Osteocyte (in vitro differentiated cells): ENCODE measurements at regions not wholly inside any gene's neighbourhood (a gene's known extent, or its start where the extent isn't known, plus 50 kb on each side); places are given as distances from the start of the nearest gene placed in this dataset.
"Not testable (repeated sequence)": the region's sequence is repeated elsewhere in the genome, so short reads cannot be mapped to it uniquely, and the experiment has no call there.

ENCODE experiments used
- DNase-seq: peaks from one replicate; pipeline ENCODE4 v3.0.0; 2021; ENCODE audit warnings: mixed read lengths; ENCODE audit not compliant: unreplicated experiment; ENCODE audit errors: extremely low spot score
- H3K27ac Mint-ChIP-seq: one replicate; pipeline ENCODE4 v1.8.0; 2021; ENCODE audit warnings: mild to moderate bottlenecking, mixed read lengths; ENCODE audit not compliant: unreplicated experiment
- H3K27me3 Mint-ChIP-seq: one replicate; pipeline ENCODE4 v1.8.0; 2021; ENCODE audit warnings: mixed read lengths; ENCODE audit not compliant: unreplicated experiment
- H3K36me3 Mint-ChIP-seq: one replicate; pipeline ENCODE4 v1.8.0; 2021; ENCODE audit warnings: mixed read lengths; ENCODE audit not compliant: unreplicated experiment
- H3K4me1 Mint-ChIP-seq: one replicate; pipeline ENCODE4 v1.8.0; 2021; ENCODE audit warnings: mixed read lengths; ENCODE audit not compliant: unreplicated experiment
- H3K4me3 Mint-ChIP-seq: one replicate; pipeline ENCODE4 v1.8.0; 2021; ENCODE audit warnings: mild to moderate bottlenecking, moderate library complexity, mixed read lengths; ENCODE audit not compliant: unreplicated experiment
- H3K9me3 Mint-ChIP-seq: one replicate; pipeline ENCODE4 v1.8.0; 2021; ENCODE audit warnings: mixed read lengths; ENCODE audit not compliant: unreplicated experiment
- CTCF ChIP-seq: fragments of 200-600 bp; sonication (generic); IDR thresholded peaks from 2 replicates; pipeline ENCODE4 v1.5.0; 2021; ENCODE audit warnings: antibody characterized with exemption, mild to moderate bottlenecking, moderate library complexity

- TF ChIP-seq CTCF, result no peak
- Mint-ChIP-seq H3K36me3 (no peaks in the 10 kb centered on the region), H3K27me3 (no peaks in the 10 kb centered on the region), H3K9me3 (peaks cover 24% of the 10 kb centered on the region), H3K4me3 (no peak overlapping the region), H3K4me1 (no peaks in the 10 kb centered on the region), H3K27ac (no peak overlapping the region)
- no peak for DNase-seq
Observed at GRCh38 chr22:48065892-48066291, 1303.4 kb downstream of the TBC1D22A start.

GRCh38 chr22:48061726-48062125, 1299.3 kb downstream of the TBC1D22A start:
- H3K27me3 Mint-ChIP-seq, result no peaks in the 10 kb centered on the region

GRCh38 chr22:48060266-48060665, 1297.8 kb downstream of the TBC1D22A start:
- no peak for TF ChIP-seq CTCF
- H3K36me3 Mint-ChIP-seq, result no peaks in the 10 kb centered on the region
- H3K4me3 Mint-ChIP-seq, result no peak overlapping the region
- no peaks in the 10 kb centered on the region for H3K27me3 Mint-ChIP-seq
- DNase-seq, result no peak
- no peaks in the 10 kb centered on the region for H3K4me1 Mint-ChIP-seq
- H3K27ac Mint-ChIP-seq, result no peak overlapping the region
- H3K9me3 Mint-ChIP-seq, result peaks cover 12% of the 10 kb centered on the region

More at GRCh38 chr22:48061726-48062125, 1299.3 kb downstream of the TBC1D22A start:
- Mint-ChIP-seq H3K36me3 (no peaks in the 10 kb centered on the region), H3K9me3 (peaks cover 12% of the 10 kb centered on the region), H3K4me3 (no peak overlapping the region), H3K27ac (no peak overlapping the region), H3K4me1 (no peaks in the 10 kb centered on the region)
- DNase-seq, result no peak
- no peak for TF ChIP-seq CTCF

GRCh38 chr22:48059521-48059920, 1297.1 kb downstream of the TBC1D22A start:
- DNase-seq, H3K4me3 Mint-ChIP-seq, H3K27me3 Mint-ChIP-seq, H3K9me3 Mint-ChIP-seq, H3K36me3 Mint-ChIP-seq, H3K4me1 Mint-ChIP-seq, H3K27ac Mint-ChIP-seq: not testable (repeated sequence)

GRCh38 chr22:48057116-48057835, 1294.8 kb downstream of the TBC1D22A start:
- Mint-ChIP-seq H3K27me3 (no peaks in the 10 kb centered on the region), H3K4me3 (no peak overlapping the region), H3K9me3 (no peaks in the 10 kb centered on the region), H3K27ac (no peak overlapping the region), H3K36me3 (no peaks in the 10 kb centered on the region), H3K4me1 (no peaks in the 10 kb centered on the region)
- no peak for DNase-seq
- TF ChIP-seq CTCF, result no peak
